ENCODE measurements at regions not wholly inside any gene's neighbourhood (a gene's known extent, or its start where the extent isn't known, plus 50 kb on each side); places are given as distances from the start of the nearest gene placed in this dataset.

- no peaks in the 10 kb centered on the region for H3K36me3 ChIP-seq (replicated peaks; ENCODE audit: low read depth, low read length)
- no peaks in the 10 kb centered on the region for H3K4me1 ChIP-seq (ENCODE audit: low read length)
- H3K27me3 ChIP-seq (ENCODE audit: low read depth, low read length): no peaks in the 10 kb centered on the region
- no peak overlapping the region for H3K4me3 ChIP-seq (ENCODE audit: low read length)
- no peaks in the 10 kb centered on the region for H4K20me1 ChIP-seq (ENCODE audit: insufficient read depth, low read length)
- no peak overlapping the region for H3K4me2 ChIP-seq (ENCODE audit: low read length)
- TF ChIP-seq CTCF (IDR thresholded peaks at IDR 0.05; ENCODE audit: low read depth, low read length) (no peak), EZH2phosphoT487 (IDR thresholded peaks at IDR 0.05; ENCODE audit: low read depth) (no peak)
- no peaks in the 10 kb centered on the region for H3K79me2 ChIP-seq (ENCODE audit: low read length)
- H2AFZ ChIP-seq (ENCODE audit: low read depth, low read length): no peak overlapping the region
- H3K27ac ChIP-seq (ENCODE audit: low read length): no peak overlapping the region
- H3K9me3 ChIP-seq (ENCODE audit: insufficient read depth, low read length): no peaks in the 10 kb centered on the region
- no peak overlapping the region for H3K9ac ChIP-seq (ENCODE audit: low read length)
Observed at GRCh38 chr1:199447906-199448305, 579.6 kb upstream of the NR5A2 start.

GRCh38 chr1:199448646-199449045 lies 578.9 kb upstream of the NR5A2 start:
- Histone ChIP-seq H3K36me3 (replicated peaks; ENCODE audit: low read depth, low read length) (no peaks in the 10 kb centered on the region), H4K20me1 (ENCODE audit: insufficient read depth, low read length) (no peaks in the 10 kb centered on the region), H3K4me1 (ENCODE audit: low read length) (no peaks in the 10 kb centered on the region), H3K4me3 (ENCODE audit: low read length) (no peak overlapping the region), H3K9ac (ENCODE audit: low read length) (no peak overlapping the region), H2AFZ (ENCODE audit: low read depth, low read length) (no peak overlapping the region), H3K27me3 (ENCODE audit: low read depth, low read length) (no peaks in the 10 kb centered on the region), H3K27ac (ENCODE audit: low read length) (no peak overlapping the region), H3K4me2 (ENCODE audit: low read length) (no peak overlapping the region), H3K9me3 (ENCODE audit: insufficient read depth, low read length) (no peaks in the 10 kb centered on the region), H3K79me2 (ENCODE audit: low read length) (no peaks in the 10 kb centered on the region)
- TF ChIP-seq CTCF (IDR thresholded peaks at IDR 0.05; ENCODE audit: low read depth, low read length) (no peak), EZH2phosphoT487 (IDR thresholded peaks at IDR 0.05; ENCODE audit: low read depth) (no peak)

- Histone ChIP-seq H3K4me3 (ENCODE audit: low read length) (no peak overlapping the region), H3K4me2 (ENCODE audit: low read length) (no peak overlapping the region), H3K9ac (ENCODE audit: low read length) (no peak overlapping the region), H3K4me1 (ENCODE audit: low read length) (no peaks in the 10 kb centered on the region), H3K27ac (ENCODE audit: low read length) (no peak overlapping the region), H3K27me3 (ENCODE audit: low read depth, low read length) (no peaks in the 10 kb centered on the region), H3K9me3 (ENCODE audit: insufficient read depth, low read length) (no peaks in the 10 kb centered on the region), H4K20me1 (ENCODE audit: insufficient read depth, low read length) (no peaks in the 10 kb centered on the region), H2AFZ (ENCODE audit: low read depth, low read length) (no peak overlapping the region), H3K79me2 (ENCODE audit: low read length) (no peaks in the 10 kb centered on the region), H3K36me3 (replicated peaks; ENCODE audit: low read depth, low read length) (no peaks in the 10 kb centered on the region)
- TF ChIP-seq CTCF (IDR thresholded peaks at IDR 0.05; ENCODE audit: low read depth, low read length): no peak
- TF ChIP-seq EZH2phosphoT487 (IDR thresholded peaks at IDR 0.05; ENCODE audit: low read depth): no peak
Observed at GRCh38 chr1:199449221-199449620, 578.3 kb upstream of the NR5A2 start.

- TF ChIP-seq EZH2phosphoT487 (IDR thresholded peaks at IDR 0.05; ENCODE audit: low read depth) (no peak), CTCF (IDR thresholded peaks at IDR 0.05; ENCODE audit: low read depth, low read length) (no peak)
- no peaks in the 10 kb centered on the region for H3K4me1 ChIP-seq (ENCODE audit: low read length)
- H3K36me3 ChIP-seq (replicated peaks; ENCODE audit: low read depth, low read length): no peaks in the 10 kb centered on the region
- no peak overlapping the region for H3K4me2 ChIP-seq (ENCODE audit: low read length)
- H3K9me3 ChIP-seq (ENCODE audit: insufficient read depth, low read length): no peaks in the 10 kb centered on the region
- no peak overlapping the region for H3K9ac ChIP-seq (ENCODE audit: low read length)
- no peaks in the 10 kb centered on the region for H3K27me3 ChIP-seq (ENCODE audit: low read depth, low read length)
- no peaks in the 10 kb centered on the region for H4K20me1 ChIP-seq (ENCODE audit: insufficient read depth, low read length)
- H2AFZ ChIP-seq (ENCODE audit: low read depth, low read length): no peak overlapping the region
- H3K79me2 ChIP-seq (ENCODE audit: low read length): no peaks in the 10 kb centered on the region
- H3K27ac ChIP-seq (ENCODE audit: low read length): no peak overlapping the region
- H3K4me3 ChIP-seq (ENCODE audit: low read length): no peak overlapping the region
Observed at GRCh38 chr1:199449681-199450080, 577.8 kb upstream of the NR5A2 start.

Data from OCI-LY3 (cell line).